ENCODE measurements at regions not wholly inside any gene's neighbourhood (a gene's known extent, or its start where the extent isn't known, plus 50 kb on each side); places are given as distances from the start of the nearest gene placed in this dataset.
"Not testable (repeated sequence)": the region's sequence is repeated elsewhere in the genome, so short reads cannot be mapped to it uniquely, and the experiment has no call there.

GRCh38 chr15:21009651-21010050, 143.5 kb upstream of the POTEB2 start:
- H3K36me3 ChIP-seq (ENCODE audit: insufficient read depth); H3K27me3 ChIP-seq (ENCODE audit: insufficient read depth); H4K20me1 ChIP-seq (replicated peaks; ENCODE audit: insufficient read depth); H3F3A ChIP-seq (replicated peaks; ENCODE audit: low read depth); ATAC-seq; H3K4me3 Mint-ChIP-seq; H3K4me2 ChIP-seq; H3K27ac ChIP-seq (ENCODE audit: low read depth); H3K4me1 ChIP-seq (ENCODE audit: insufficient read depth); H3K36me3 Mint-ChIP-seq (ENCODE audit: low read depth); H3K4me1 Mint-ChIP-seq; H3K4me3 ChIP-seq; H3K27me3 Mint-ChIP-seq (ENCODE audit: insufficient read depth, low read depth, poor library complexity); H3K79me2 ChIP-seq (replicated peaks; ENCODE audit: insufficient read depth); H3K9me2 ChIP-seq (ENCODE audit: insufficient read depth); H2AFZ ChIP-seq; H3K9me3 Mint-ChIP-seq; DNase-seq (ENCODE audit: low spot score); H3K27ac Mint-ChIP-seq: not testable (repeated sequence)

GRCh38 chr15:21003459-21003858, 137.3 kb upstream of the POTEB2 start:
- H3K27me3 ChIP-seq (ENCODE audit: insufficient read depth); DNase-seq (ENCODE audit: low spot score); ATAC-seq; H3K4me1 ChIP-seq (ENCODE audit: insufficient read depth); H3K27ac Mint-ChIP-seq; H3K4me3 ChIP-seq; H3K27ac ChIP-seq (ENCODE audit: low read depth); H3K36me3 ChIP-seq (ENCODE audit: insufficient read depth); H3K27me3 Mint-ChIP-seq (ENCODE audit: insufficient read depth, low read depth, poor library complexity); H3K9me3 Mint-ChIP-seq; H3K79me2 ChIP-seq (replicated peaks; ENCODE audit: insufficient read depth); H3K4me1 Mint-ChIP-seq; H3K4me3 Mint-ChIP-seq; H3K36me3 Mint-ChIP-seq (ENCODE audit: low read depth); H3F3A ChIP-seq (replicated peaks; ENCODE audit: low read depth); H3K4me2 ChIP-seq; H3K9me2 ChIP-seq (ENCODE audit: insufficient read depth); H4K20me1 ChIP-seq (replicated peaks; ENCODE audit: insufficient read depth); H2AFZ ChIP-seq: not testable (repeated sequence)

GRCh38 chr15:21001950-21002349, 135.8 kb upstream of the POTEB2 start:
- H3F3A ChIP-seq (replicated peaks; ENCODE audit: low read depth); H3K9me3 Mint-ChIP-seq; H3K27me3 ChIP-seq (ENCODE audit: insufficient read depth); H3K36me3 Mint-ChIP-seq (ENCODE audit: low read depth); H3K36me3 ChIP-seq (ENCODE audit: insufficient read depth); H4K20me1 ChIP-seq (replicated peaks; ENCODE audit: insufficient read depth); H3K79me2 ChIP-seq (replicated peaks; ENCODE audit: insufficient read depth); H3K4me1 Mint-ChIP-seq; H3K27ac Mint-ChIP-seq; H3K4me1 ChIP-seq (ENCODE audit: insufficient read depth); ATAC-seq; H3K4me3 Mint-ChIP-seq; H3K4me3 ChIP-seq; H3K4me2 ChIP-seq; H3K27me3 Mint-ChIP-seq (ENCODE audit: insufficient read depth, low read depth, poor library complexity); H3K9me2 ChIP-seq (ENCODE audit: insufficient read depth); H2AFZ ChIP-seq; DNase-seq (ENCODE audit: low spot score); H3K27ac ChIP-seq (ENCODE audit: low read depth): not testable (repeated sequence)

GRCh38 chr15:20991691-20992090, 125.6 kb upstream of the POTEB2 start:
- not testable (repeated sequence) for H3K4me1 Mint-ChIP-seq; H3K27ac Mint-ChIP-seq; H3K27ac ChIP-seq (ENCODE audit: low read depth); H3K4me2 ChIP-seq; DNase-seq (ENCODE audit: low spot score); H4K20me1 ChIP-seq (replicated peaks; ENCODE audit: insufficient read depth); H3K27me3 Mint-ChIP-seq (ENCODE audit: insufficient read depth, low read depth, poor library complexity); H2AFZ ChIP-seq; ATAC-seq; H3K4me1 ChIP-seq (ENCODE audit: insufficient read depth); H3K4me3 ChIP-seq; H3K36me3 ChIP-seq (ENCODE audit: insufficient read depth); H3K4me3 Mint-ChIP-seq; H3K9me2 ChIP-seq (ENCODE audit: insufficient read depth); H3K36me3 Mint-ChIP-seq (ENCODE audit: low read depth); H3K27me3 ChIP-seq (ENCODE audit: insufficient read depth); H3F3A ChIP-seq (replicated peaks; ENCODE audit: low read depth); H3K79me2 ChIP-seq (replicated peaks; ENCODE audit: insufficient read depth)
- H3K9me3 Mint-ChIP-seq, result peaks cover 24% of the 10 kb centered on the region

- ATAC-seq; H3K27me3 Mint-ChIP-seq (ENCODE audit: insufficient read depth, low read depth, poor library complexity); H2AFZ ChIP-seq; H3K4me3 Mint-ChIP-seq; H3K4me3 ChIP-seq; H3K36me3 Mint-ChIP-seq (ENCODE audit: low read depth); H3K27me3 ChIP-seq (ENCODE audit: insufficient read depth); H3K79me2 ChIP-seq (replicated peaks; ENCODE audit: insufficient read depth); H4K20me1 ChIP-seq (replicated peaks; ENCODE audit: insufficient read depth); DNase-seq (ENCODE audit: low spot score); H3K4me2 ChIP-seq; H3F3A ChIP-seq (replicated peaks; ENCODE audit: low read depth); H3K27ac Mint-ChIP-seq; H3K4me1 Mint-ChIP-seq; H3K27ac ChIP-seq (ENCODE audit: low read depth); H3K36me3 ChIP-seq (ENCODE audit: insufficient read depth); H3K4me1 ChIP-seq (ENCODE audit: insufficient read depth); H3K9me2 ChIP-seq (ENCODE audit: insufficient read depth): not testable (repeated sequence)
- H3K9me3 Mint-ChIP-seq, result peaks cover 24% of the 10 kb centered on the region
Measured at GRCh38 chr15:20991253-20991652, 125.1 kb upstream of the POTEB2 start.

GRCh38 chr15:20986775-20987174, 120.7 kb upstream of the POTEB2 start:
- not testable (repeated sequence) for H3K36me3 ChIP-seq (ENCODE audit: insufficient read depth); H2AFZ ChIP-seq; H3K4me1 Mint-ChIP-seq; H3K4me1 ChIP-seq (ENCODE audit: insufficient read depth); H3K27ac ChIP-seq (ENCODE audit: low read depth); H3K27me3 ChIP-seq (ENCODE audit: insufficient read depth); H3K79me2 ChIP-seq (replicated peaks; ENCODE audit: insufficient read depth); H3F3A ChIP-seq (replicated peaks; ENCODE audit: low read depth); H3K27me3 Mint-ChIP-seq (ENCODE audit: insufficient read depth, low read depth, poor library complexity); H3K4me2 ChIP-seq; DNase-seq (ENCODE audit: low spot score); H4K20me1 ChIP-seq (replicated peaks; ENCODE audit: insufficient read depth); H3K36me3 Mint-ChIP-seq (ENCODE audit: low read depth); ATAC-seq; H3K27ac Mint-ChIP-seq; H3K4me3 Mint-ChIP-seq; H3K4me3 ChIP-seq; H3K9me2 ChIP-seq (ENCODE audit: insufficient read depth)
- peaks cover 16% of the 10 kb centered on the region for H3K9me3 Mint-ChIP-seq

- H3K36me3 ChIP-seq (ENCODE audit: insufficient read depth); H2AFZ ChIP-seq; H3K36me3 Mint-ChIP-seq (ENCODE audit: low read depth); H4K20me1 ChIP-seq (replicated peaks; ENCODE audit: insufficient read depth); H3K9me2 ChIP-seq (ENCODE audit: insufficient read depth); H3K4me3 Mint-ChIP-seq; H3K4me3 ChIP-seq; H3K79me2 ChIP-seq (replicated peaks; ENCODE audit: insufficient read depth); ATAC-seq; H3K27me3 ChIP-seq (ENCODE audit: insufficient read depth); H3K4me1 ChIP-seq (ENCODE audit: insufficient read depth); H3K4me1 Mint-ChIP-seq; DNase-seq (ENCODE audit: low spot score); H3K27ac Mint-ChIP-seq; H3K27me3 Mint-ChIP-seq (ENCODE audit: insufficient read depth, low read depth, poor library complexity); H3K27ac ChIP-seq (ENCODE audit: low read depth); H3K4me2 ChIP-seq; H3K9me3 Mint-ChIP-seq; H3F3A ChIP-seq (replicated peaks; ENCODE audit: low read depth): not testable (repeated sequence)
Measured at GRCh38 chr15:20978057-20978456, 111.9 kb upstream of the POTEB2 start.

Data from GM23338 (cell line).